ENCODE measurements at regions not wholly inside any gene's neighbourhood (a gene's known extent, or its start where the extent isn't known, plus 50 kb on each side); places are given as distances from the start of the nearest gene placed in this dataset.

DNA sequence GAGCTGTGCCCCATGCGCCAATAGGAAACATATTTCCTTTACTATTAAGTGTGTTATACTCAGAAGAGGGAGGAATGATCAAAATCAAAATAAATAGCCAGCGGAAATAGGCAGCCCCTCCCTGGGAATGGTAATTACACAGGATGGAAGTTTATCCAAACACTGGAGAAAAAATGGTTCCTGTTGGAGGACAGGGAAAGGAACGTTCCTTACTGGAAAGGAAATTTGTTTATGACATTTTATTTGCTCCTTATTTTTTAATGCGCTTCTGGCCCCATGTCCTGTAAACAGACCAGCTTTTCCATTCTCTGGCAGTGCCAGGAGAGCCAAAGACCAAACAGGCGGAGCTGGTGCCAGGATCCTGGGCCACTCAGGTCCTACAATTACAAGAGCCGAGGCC is 273.7 kb downstream of the SOX9 start:
- DNase-seq: no peak

DNA sequence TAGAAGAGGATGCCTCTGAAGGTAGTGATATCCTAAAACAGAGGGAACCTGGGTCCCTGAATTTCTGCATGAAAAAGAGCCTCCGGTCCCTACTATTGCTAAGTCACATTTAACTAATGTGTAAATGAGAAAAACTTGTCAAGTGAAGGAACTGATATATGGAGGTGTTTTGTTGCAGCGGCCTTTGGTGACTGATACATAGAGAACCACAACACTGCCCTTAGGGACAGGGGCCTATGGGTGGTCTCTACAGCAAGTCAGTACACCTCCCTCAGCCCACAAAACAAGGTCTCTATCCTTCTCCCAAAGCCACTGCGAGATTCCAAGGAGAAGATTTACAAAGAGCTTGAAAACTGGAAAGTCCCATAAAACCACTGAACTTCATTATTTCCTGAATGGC is 275.3 kb downstream of the SOX9 start:
- DNase-seq: no peak

- no peak for DNase-seq
Observed at GRCh38 chr17:72397223-72397667, 276.4 kb downstream of the SOX9 start.

GRCh38 chr17:72397687-72398086 is 276.9 kb downstream of the SOX9 start:
- no peak for DNase-seq

DNA sequence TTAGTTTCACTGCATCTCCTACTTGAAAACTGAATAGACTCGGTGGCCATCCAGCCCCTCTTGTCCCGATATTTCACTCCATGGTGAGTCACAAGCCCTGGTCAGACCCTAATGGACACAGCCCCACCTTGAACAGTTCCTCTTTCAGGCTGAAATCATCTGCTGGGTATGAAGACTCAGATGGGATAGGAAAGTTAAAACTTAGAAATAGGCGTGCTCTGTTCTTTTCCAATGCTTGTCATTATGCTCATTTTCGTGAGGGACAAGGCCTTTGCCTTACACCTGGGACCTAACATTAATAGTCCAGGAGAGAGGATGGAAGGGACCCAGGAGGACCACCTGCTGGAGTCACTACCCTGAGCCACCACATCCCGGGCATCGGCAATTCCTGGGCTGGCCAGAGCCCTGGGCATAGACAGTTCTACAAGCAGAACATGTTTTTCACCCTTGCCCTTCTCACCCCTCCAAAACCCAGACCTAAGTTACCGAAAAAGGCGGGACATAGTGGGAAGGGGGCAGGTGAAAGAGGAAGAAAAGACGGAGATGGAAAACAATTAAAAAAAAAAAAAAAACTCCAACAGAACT is 278.3 kb downstream of the SOX9 start:
- no peak for DNase-seq

- no peak for DNase-seq
Observed at GRCh38 chr17:72399608-72400487, 279.0 kb downstream of the SOX9 start.

DNA sequence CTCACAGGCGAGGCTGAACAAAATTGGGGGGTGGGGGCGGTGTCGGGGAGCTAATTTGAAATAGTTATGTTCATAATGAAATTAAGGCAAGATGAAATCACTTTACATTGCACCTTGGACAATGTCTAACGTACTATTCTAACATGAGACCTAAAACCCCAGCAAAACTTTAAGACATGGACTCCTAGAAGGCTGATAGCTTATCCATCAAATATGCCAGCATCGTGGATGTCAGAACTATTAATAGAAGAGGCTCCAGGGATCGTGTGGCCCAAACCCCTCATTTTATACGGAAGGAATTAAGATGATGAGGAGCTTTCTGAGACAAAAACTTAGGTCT is 279.6 kb downstream of the SOX9 start:
- DNase-seq: no peak

DNA sequence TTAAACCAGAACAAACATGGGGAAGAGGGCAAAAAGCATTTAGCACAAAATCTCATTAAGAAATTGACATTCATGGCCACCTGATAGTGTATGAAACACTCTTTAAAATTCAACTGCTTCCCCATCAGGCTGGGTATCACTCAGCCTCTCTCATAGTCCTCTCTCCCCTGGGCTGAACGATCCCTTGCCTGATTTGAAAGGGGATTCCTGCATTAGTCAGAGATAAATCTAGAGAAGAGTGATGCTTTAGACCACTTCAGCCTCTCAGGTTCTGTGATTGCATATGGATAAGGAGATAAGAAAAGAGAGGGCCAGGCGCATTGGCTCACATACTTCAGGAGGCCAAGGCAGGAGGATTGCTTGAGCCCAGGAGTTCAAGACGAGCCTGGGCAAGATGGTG is 280.0 kb downstream of the SOX9 start:
- no peak for DNase-seq

DNA sequence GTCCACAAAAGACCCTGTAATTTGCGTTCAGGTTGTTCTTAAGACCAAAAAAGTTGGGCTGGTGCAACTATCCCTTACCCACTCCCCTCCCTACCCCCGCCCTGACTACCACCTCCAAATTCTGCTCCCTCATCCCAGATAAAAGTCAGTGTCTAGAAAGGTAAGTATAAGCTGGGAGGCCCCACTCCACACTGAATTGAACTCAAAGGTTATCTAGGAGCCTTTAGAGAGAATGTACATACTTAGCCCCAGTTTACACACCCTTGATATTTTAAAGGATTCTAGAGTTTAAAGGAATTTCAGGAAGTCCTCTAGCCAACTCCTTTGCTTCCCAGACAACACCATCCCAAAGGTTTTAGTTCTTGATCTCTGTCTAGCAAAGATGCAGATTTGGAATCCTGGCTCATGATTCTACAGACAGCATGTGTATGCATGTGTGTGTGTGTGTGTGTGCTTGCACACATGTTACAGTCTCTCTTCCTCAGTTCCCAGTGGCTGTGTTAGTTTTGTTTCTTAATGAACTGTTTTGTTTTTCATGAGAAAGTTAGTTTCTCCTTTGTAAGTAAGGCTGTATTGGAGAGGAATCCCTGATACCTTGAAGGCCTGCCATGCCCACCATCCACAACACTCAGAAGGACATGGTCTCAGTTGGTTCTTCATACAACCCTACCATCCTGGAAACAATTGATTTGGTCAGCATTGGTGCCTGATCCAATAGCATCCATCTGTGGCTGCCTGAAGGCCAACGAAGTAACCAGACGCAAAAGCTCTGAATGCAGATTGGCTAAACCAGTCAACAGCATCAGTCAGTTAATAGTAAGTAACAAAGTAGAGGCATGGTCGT is 281.3 kb downstream of the SOX9 start:
- no peak for DNase-seq

DNA sequence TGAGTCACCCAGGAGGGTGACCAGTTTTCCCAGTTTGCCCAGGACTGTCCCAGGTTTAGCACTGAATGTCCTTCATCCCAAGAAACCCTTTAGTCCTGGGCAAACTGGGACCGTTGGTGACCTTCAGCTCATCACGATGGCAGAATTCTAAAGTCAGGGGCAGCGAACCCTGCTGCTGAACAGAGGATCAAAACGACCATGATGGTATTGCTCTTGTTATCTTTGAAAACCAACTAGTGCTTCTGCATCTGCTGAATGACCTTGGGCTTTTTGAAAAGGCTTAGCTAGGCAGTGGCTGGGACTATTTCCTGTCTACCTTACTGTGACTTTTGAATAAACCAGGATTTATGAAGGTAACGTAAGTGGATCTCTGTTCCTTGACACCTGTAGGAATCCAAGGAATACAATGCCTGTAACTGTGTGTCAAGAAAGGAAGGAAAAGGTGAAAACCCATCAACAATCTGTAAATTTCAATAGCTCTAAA is 281.9 kb downstream of the SOX9 start:
- no peak for DNase-seq

DNA sequence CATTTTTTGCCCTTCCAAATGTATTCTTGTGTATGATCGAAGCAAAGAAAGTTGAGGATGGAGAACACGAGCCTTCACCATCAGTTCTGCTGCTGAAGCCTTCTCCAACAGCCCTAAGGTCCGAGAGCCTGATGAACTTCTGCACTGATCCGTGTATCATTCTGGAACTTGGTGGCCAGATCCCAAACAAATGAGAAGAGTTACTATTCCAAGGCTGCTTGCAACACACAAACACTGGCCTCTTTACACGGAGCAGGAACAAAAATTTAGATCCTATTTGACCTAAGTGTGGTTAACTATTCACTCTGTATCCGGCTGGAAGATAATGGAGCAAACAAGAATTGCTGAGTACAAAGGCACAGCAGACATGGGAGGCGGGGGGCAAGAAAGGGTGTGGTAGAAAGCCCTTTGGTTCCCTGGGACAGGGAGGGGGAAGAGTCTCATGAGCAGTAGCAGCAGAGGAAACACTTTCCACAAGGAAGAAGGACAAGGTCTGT is 282.9 kb downstream of the SOX9 start:
- no peak for DNase-seq

- no peak for DNase-seq
Observed at GRCh38 chr17:72404872-72405271, 284.1 kb downstream of the SOX9 start.

DNA sequence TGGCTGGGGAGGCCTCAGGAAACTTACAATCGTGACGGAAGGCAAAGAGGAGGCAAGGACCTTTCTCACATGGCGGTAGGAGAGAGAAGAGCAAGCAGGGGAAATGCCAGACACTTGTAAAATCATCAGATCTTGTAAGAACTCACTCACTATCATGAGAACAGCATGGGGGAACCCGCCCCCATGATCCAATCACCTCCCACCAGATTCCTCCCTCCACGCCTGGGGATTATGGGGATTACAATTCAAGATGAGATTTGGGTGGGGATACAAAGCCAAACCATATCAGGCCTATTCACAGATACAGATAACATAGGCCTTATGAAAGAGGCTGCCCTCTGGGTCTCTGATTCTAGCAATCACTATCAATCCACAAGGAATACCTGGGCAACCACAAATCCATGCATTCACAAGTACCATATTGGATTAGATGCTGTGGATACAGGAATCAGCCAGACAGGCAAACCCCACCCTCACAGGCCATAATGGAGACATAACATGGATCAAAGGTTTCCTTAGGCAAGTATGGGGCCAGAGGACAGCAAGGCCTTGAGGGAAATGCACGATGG is 284.9 kb downstream of the SOX9 start:
- DNase-seq: no peak

DNA sequence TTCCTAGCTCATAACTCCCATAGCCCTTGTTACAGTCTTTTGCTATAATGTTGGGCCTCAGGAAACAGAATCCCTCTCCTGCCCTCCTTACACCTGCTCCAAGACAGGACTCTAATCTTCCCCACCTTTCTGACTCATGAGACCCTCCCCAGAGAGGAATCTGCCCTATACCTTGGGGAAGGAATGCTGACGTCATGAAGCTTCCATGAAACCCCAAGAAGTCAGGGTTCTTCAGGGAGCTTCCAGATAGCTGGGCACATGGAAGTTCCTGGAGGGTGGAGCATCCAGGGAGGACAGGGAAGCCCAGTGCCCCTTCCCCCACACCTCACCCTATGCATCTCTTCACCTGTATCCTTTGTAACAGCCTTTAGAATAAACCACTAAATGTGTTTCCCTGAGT is 285.7 kb downstream of the SOX9 start:
- no peak for DNase-seq

- no peak for DNase-seq
Observed at GRCh38 chr17:72407336-72407909, 286.6 kb downstream of the SOX9 start.

GRCh38 chr17:72407931-72408330 is 287.1 kb downstream of the SOX9 start:
- no peak for DNase-seq

DNA sequence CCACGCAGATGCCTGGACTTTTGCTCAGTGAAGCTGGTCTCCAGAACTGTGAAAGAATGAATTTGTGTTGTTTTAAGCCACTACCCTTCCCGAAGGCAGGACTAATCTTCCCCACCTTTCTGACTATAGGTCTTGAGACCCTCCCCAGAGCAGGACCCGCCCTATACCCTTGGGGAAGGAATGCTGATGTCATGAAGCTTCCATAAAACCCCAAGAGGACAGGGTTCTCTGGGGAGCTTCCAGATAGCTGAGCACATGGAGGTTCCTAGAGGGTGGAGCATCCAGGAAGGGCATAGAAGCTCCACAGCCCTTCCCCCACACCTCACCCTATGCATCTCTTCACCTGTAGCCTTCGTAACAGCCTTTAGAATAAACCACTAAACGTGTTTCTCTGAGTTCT is 287.8 kb downstream of the SOX9 start:
- DNase-seq: no peak

DNA sequence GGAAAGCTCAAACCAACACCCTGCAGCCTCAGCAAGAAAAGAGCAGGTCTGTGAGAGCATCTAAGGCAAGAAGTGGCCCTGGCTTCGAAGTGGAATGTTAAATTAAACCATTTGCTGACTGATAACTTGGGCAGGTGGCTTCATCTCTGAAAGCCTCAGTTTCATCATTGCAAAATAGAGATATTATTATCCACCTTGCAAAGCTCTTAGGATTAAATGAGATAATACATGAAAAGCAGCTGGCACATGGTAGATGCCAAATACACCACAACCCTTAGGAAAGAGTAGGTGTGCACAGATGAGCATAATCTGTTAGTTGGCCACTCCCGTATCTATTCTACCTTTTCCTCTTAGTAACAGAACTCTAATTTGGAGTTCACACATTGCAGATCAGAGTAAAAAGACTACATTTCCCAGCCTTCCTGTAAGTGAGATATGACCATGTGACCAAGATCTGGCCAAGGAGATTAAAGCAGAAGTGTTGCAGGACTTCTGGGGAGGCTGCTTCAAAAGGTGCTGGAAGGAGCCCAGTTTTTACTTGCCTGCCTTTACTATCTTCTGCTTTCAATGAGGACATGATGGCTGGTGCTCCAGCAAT is 288.7 kb downstream of the SOX9 start:
- no peak for DNase-seq

- no peak for DNase-seq
Observed at GRCh38 chr17:72411124-72411563, 290.3 kb downstream of the SOX9 start.

DNA sequence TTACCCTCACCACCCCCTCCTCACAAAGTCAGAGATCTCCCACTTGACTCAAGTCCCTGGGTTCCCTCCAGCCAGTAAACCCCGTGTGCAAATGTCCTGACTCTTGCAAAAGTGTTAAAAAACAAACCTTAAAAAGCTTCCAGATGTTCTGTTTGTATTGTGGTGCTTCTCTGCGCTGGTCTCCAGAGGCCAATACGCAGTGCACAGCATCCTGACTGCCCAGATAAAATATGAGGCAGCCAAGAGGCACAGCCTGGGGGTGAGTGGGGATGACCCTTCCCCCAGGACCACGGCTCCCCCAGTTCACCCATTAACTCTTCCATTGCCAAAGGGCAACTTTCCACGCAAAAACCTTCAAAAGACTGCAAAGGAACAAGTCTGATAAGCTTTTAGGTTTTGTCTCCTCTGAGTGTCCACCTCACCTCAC is 291.8 kb downstream of the SOX9 start:
- no peak for DNase-seq

- no peak for DNase-seq
Observed at GRCh38 chr17:72413077-72414031, 292.5 kb downstream of the SOX9 start.

All from stimulated activated CD4-positive, alpha-beta T cell treated with anti-CD3 and anti-CD28 coated beads, Interleukin-4, amount 100 ng/mL, for 4 hours (primary cell).